Stimulated activated CD8-positive, alpha-beta memory T cell treated with anti-CD3 and anti-CD28 coated beads, Interleukin-2, amount 100 ng/mL, for 1 hour (primary cell): ENCODE measurements at regions not wholly inside any gene's neighbourhood (a gene's known extent, or its start where the extent isn't known, plus 50 kb on each side); places are given as distances from the start of the nearest gene placed in this dataset.
"Not testable (repeated sequence)": the region's sequence is repeated elsewhere in the genome, so short reads cannot be mapped to it uniquely, and the experiment has no call there.

Source experiments
- DNase-seq, 2 donors: peaks; one replicate each; pipeline ENCODE4 v3.0.0-alpha.2; 2020; ENCODE audit warnings: low read depth in 2 of 2

DNA sequence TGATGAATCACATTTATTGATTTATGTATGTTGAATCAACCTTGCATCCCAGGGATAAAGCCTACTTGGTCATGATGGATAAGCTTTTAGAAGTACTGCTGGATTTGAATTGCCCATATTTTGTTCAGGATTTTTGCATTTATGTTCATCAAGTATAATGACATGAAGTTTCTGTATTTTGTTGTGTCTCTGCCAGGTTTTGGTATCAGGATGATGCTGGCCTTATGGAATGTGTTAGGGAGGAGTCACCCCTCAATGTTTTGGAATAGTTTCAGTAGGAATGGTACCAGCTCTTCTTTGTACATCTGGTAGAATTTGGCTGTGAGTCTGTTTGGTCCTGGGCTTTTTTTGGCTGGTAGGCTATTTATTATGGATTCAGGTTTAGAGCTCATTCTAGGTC, 1643.1 kb upstream of the B3GALT2 start:
- DNase-seq: no peak

- no peak for DNase-seq
Observed at GRCh38 chr1:194825382-194825781, 1639.0 kb upstream of the B3GALT2 start.

DNA sequence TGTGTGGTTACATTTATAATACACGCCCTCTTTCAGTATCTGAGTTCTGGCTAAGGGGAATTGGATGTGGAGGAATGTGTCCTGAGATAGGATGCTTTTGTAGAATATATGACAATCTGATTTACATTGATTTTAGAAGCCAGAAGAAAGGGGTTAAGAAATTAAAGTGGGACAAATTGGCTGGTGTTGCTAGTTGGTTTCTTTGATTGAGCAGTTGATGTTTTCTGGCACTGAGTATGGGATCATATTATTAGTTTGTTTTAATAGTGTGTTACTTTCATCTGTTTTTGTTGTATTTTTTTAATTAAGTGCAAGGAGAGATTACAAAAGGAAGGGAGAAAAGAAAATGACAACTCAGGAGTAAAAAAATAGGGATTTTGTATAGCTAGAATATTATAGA, 1634.7 kb upstream of the B3GALT2 start:
- no peak for DNase-seq

GRCh38 chr1:194818674-194819073, 1632.3 kb upstream of the B3GALT2 start:
- no peak for DNase-seq

GRCh38 chr1:194816859-194817258, 1630.4 kb upstream of the B3GALT2 start:
- DNase-seq: no peak

DNA sequence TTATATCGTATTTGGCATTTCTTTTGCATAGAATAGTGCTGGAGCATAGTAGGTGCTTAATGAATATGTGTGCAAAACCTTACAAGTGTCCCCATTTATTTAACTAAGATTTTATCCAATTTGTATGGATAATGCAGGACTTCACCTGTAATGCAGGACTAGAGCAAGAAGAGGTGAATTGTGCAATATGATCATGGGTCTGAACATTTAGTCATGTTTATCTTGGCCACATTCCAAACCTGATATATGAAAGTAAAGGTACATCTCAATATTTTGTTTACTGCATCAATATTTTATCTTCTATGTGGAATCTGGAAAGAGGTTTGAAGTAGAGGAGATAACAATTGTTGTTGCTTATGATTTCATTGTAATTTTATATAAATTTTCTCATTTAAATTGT, 1626.7 kb upstream of the B3GALT2 start:
- DNase-seq: no peak

- DNase-seq: no peak
Observed at GRCh38 chr1:194809665-194810064, 1623.3 kb upstream of the B3GALT2 start.

GRCh38 chr1:194809215-194809614, 1622.8 kb upstream of the B3GALT2 start:
- no peak for DNase-seq

GRCh38 chr1:194807530-194808220, 1621.3 kb upstream of the B3GALT2 start:
- DNase-seq: no peak

- no peak for DNase-seq
Observed at GRCh38 chr1:194802572-194802971, 1616.2 kb upstream of the B3GALT2 start.

GRCh38 chr1:194795917-194796593, 1609.6 kb upstream of the B3GALT2 start:
- DNase-seq: no peak

DNA sequence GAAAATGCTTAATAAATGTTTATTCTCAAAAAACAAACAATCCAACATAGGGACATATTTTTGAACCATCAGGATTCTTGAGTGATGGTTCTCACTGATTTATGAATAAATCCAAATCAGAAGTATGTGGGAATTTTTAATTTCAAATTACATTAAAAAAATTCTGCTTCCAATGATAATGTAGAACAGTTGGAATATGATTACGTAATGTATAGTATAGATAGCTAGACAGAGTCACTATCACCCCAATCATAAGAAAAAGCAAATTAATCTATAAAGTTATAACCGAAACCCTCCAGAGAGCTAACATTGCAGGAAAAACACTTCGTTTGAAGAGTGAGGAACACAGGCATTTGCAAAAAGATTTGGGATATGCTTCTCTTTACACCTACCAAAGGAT, 1600.6 kb upstream of the B3GALT2 start:
- DNase-seq: no peak

DNA sequence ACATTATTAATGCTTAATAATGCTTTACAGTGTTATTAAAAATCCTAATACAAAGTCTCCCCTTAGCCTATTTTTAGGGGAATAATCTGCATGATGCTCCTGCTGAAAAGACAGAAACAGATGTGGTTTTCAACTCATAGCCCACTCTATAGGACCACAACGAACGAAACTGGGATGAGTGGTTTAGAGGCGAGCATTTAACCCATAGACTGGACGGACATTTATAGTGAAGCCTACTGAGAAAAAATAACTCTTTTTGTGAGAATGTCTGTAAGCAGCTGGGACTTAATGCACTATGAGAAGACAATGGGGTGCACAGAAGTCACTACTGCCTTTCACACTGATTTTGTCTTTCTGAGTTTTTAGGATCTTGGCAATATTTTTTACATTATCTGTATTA, 1599.6 kb upstream of the B3GALT2 start:
- DNase-seq: no peak

DNA sequence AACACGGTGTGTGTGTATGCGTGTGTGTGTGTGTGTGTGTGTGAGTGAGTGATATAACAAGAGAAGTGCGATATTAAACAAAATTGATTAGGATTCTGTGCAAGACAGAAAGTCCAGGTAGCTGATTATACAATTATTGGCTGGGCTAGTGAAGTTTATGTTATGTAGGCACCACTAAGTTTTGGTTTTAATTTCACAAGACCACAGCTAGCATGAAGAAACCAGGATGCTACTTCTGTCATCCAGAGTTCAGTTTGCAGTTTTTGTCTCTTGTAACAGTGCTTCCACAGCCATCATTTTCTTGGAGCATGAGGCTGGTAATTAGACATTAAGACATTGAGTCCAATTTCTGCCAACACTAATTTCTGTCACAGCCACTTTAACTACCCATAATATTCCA, 1590.2 kb upstream of the B3GALT2 start:
- DNase-seq: no peak

GRCh38 chr1:194774535-194774934, 1588.1 kb upstream of the B3GALT2 start:
- DNase-seq: no peak

DNA sequence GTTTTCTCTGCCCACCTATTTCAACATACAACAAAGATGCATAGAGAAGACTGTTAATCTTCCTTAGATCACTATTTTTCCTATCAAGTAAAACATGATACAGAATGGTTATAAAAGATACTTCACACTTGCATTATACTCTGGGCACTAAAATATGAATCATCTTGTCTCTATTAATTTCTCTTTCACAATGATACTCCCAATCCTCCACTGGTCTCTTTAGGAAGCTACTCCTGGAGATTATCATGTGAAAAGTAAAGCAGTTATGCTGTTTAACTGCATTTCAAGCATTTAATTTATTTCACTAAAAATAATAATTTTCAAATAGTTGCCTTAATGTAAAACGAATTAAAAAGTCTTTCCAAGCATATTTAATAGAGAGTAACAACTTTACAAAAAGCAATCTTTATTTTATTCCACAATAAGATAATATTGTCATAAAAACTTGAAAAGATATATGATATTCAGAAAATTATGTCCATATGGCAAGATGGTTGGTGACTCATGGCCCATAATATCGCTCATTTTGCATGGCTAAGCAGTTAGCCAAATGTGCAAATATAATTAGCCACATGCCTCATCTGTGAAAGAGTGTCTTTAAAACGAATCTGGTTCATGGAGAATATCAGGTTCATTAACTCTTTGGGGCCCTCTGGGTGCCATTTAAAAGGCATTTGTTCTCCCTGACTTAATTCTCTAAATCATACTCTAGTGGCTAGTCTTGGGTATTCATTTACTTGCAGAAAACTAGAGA, 1569.0 kb upstream of the B3GALT2 start:
- DNase-seq: no peak

- not testable (repeated sequence) for DNase-seq
Observed at GRCh38 chr1:194738843-194739242, 1552.4 kb upstream of the B3GALT2 start.

- no peak for DNase-seq
Observed at GRCh38 chr1:194734970-194735369, 1548.6 kb upstream of the B3GALT2 start.

DNA sequence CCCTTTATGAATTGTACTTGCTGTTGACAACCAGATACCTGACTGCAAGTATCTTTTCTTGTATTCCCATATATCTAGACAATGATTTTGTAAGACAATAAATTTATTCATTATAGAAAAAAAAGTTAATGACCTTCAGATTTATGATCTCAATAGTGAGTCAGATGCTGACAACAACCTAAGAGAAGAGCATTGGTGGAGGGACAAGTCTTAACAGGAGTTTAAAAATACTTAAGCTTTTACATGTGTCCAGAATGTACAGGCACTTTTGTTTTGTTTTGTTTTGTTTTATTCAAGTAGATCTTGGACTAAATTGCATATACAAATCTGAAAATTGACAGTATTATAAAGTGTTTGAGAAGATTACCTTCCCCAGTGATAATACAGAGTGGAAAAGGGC, 1544.6 kb upstream of the B3GALT2 start:
- DNase-seq: no peak

DNA sequence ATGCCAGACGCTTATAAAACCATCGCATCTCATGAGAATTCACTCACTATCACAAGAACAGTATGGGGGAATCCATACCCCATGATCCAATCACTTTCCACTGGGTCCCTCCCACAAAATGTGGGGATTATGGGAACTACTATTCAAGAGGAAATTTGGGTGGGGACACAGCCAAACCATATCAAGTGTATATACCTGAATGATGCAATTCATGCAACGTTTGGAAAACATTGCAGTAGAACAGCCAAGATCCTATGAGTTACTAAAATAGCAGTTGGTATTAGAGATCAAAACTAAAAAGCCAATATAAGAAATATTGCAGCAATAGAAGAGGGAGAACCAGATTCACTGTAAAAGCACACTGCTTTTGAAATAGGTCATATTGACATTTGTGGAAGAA, 1543.9 kb upstream of the B3GALT2 start:
- DNase-seq: no peak

GRCh38 chr1:194723067-194723466, 1536.7 kb upstream of the B3GALT2 start:
- no peak for DNase-seq

GRCh38 chr1:194717941-194718340, 1531.5 kb upstream of the B3GALT2 start:
- DNase-seq: no peak

- no peak for DNase-seq
Observed at GRCh38 chr1:194717334-194717733, 1530.9 kb upstream of the B3GALT2 start.
